ENCODE measurements at regions not wholly inside any gene's neighbourhood (a gene's known extent, or its start where the extent isn't known, plus 50 kb on each side); places are given as distances from the start of the nearest gene placed in this dataset.
"Not testable (repeated sequence)": the region's sequence is repeated elsewhere in the genome, so short reads cannot be mapped to it uniquely, and the experiment has no call there.

- no peak for DNase-seq
These were observed 109.5 kb upstream of the KCND2 start for GRCh38 chr7:120163449-120163848.

- no peak for DNase-seq
These were observed 107.7 kb upstream of the KCND2 start for GRCh38 chr7:120165227-120165626.

- no peak for DNase-seq
These were observed 104.9 kb upstream of the KCND2 start for GRCh38 chr7:120168066-120168465.

- DNase-seq: no peak
These were observed 102.8 kb upstream of the KCND2 start for GRCh38 chr7:120169996-120170783.

- no peak for DNase-seq
These were observed 102.1 kb upstream of the KCND2 start for GRCh38 chr7:120170834-120171233.

GRCh38 chr7:120171406-120171805 lies 101.6 kb upstream of the KCND2 start:
- no peak for DNase-seq

GRCh38 chr7:120180221-120180620 lies 92.8 kb upstream of the KCND2 start:
- DNase-seq: no peak

GRCh38 chr7:120181499-120181898 lies 91.5 kb upstream of the KCND2 start:
- DNase-seq: no peak

- DNase-seq: no peak
These were observed 88.1 kb upstream of the KCND2 start for GRCh38 chr7:120184866-120185265.

- DNase-seq: no peak
These were observed 86.9 kb upstream of the KCND2 start for GRCh38 chr7:120185940-120186682.

GRCh38 chr7:120186688-120187087 lies 86.3 kb upstream of the KCND2 start:
- no peak for DNase-seq

GRCh38 chr7:120189623-120190022 lies 83.4 kb upstream of the KCND2 start:
- DNase-seq: no peak

- DNase-seq: no peak
These were observed 82.9 kb upstream of the KCND2 start for GRCh38 chr7:120190109-120190508.

- no peak for DNase-seq
These were observed 82.4 kb upstream of the KCND2 start for GRCh38 chr7:120190566-120190965.

GRCh38 chr7:120191423-120191822 lies 81.6 kb upstream of the KCND2 start:
- not testable (repeated sequence) for DNase-seq

- DNase-seq: no peak
These were observed 71.7 kb upstream of the KCND2 start for GRCh38 chr7:120201290-120201689.

GRCh38 chr7:120205101-120205500 lies 67.9 kb upstream of the KCND2 start:
- no peak for DNase-seq

GRCh38 chr7:120207037-120207436 lies 65.9 kb upstream of the KCND2 start:
- DNase-seq: no peak

- no peak for DNase-seq
These were observed 57.3 kb upstream of the KCND2 start for GRCh38 chr7:120215654-120216053.

- DNase-seq: no peak
These were observed 56.0 kb upstream of the KCND2 start for GRCh38 chr7:120216947-120217346.

- no peak for DNase-seq
These were observed 54.3 kb upstream of the KCND2 start for GRCh38 chr7:120218712-120219111.

GRCh38 chr7:120221666-120222065 lies 51.3 kb upstream of the KCND2 start:
- DNase-seq: no peak
